ENCODE measurements at regions not wholly inside any gene's neighbourhood (a gene's known extent, or its start where the extent isn't known, plus 50 kb on each side); places are given as distances from the start of the nearest gene placed in this dataset.

DNA sequence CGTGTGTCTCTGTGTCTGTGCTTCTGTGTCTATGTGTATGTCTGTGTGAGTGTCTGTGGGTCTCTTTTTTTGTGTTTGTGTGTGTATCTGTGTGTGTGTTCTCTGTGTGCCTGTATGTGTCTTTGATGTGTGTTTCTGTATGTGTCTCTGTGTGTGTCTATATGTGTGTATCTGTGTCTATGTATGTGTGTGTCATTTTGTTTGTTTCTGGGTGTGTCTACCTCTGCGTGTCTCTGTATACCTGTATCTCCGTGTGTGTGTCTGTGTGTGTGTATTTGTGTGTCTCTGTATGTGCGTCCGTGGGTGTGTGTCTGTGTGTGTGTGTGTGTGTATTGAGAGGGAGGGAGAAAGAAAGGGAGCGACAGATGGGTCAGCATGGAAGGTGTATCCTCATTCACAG lies 106.3 kb upstream of the TRABD2B start:
- DNase-seq (no peak), ATAC-seq (ENCODE audit: low read depth) (no peak)
- Mint-ChIP-seq H3K27ac (no peak overlapping the region), H3K27me3 (no peaks in the 10 kb centered on the region), H3K4me1 (no peaks in the 10 kb centered on the region), H3K36me3 (no peaks in the 10 kb centered on the region), H3K9me3 (no peaks in the 10 kb centered on the region), H3K4me3 (no peak overlapping the region)
- POLR2A ChIA-PET: no interaction called here

GRCh38 chr1:48102766-48103165 lies 105.6 kb upstream of the TRABD2B start:
- Mint-ChIP-seq H3K4me1 (no peaks in the 10 kb centered on the region), H3K27ac (no peak overlapping the region), H3K4me3 (no peak overlapping the region), H3K9me3 (no peaks in the 10 kb centered on the region), H3K36me3 (no peaks in the 10 kb centered on the region), H3K27me3 (no peaks in the 10 kb centered on the region)
- POLR2A ChIA-PET: no interaction called here
- DNase-seq (no peak), ATAC-seq (ENCODE audit: low read depth) (no peak)

DNA sequence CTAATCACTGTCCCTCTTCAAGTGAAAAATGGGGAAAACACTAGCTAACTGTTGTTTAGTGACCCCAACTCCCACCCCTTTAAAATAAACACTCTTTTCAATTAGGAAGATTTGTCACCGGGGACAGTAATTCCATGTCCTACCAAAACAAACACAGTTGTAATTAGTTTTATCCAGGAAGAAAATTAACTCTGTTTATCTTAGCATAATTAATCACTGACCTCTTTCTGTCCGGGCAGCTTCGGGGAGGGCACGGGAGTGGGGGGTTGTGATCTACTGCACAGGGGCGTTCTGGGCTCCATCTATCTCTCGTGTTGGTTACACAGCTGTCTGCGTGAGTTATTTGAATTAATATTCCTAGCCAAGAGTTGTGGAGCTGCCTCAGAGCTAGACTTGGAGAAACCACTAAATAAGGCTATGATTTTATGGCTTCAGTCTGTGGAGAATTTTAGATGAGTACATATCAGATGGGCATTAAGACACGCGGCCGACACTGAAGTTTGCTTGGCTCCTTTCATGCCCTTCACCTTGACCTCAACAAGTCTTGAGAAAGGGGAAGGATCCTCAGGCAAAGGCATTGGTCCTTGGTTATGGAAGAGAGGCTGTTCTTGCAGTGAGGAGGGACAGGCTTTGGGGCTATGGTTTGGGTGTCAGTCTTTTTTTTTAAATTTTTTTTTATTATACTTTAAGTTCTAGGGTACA lies 102.0 kb upstream of the TRABD2B start:
- Mint-ChIP-seq H3K27ac (no peak overlapping the region), H3K4me1 (peaks cover under 1% of the 10 kb centered on the region), H3K27me3 (peaks cover 7% of the 10 kb centered on the region), H3K9me3 (no peaks in the 10 kb centered on the region), H3K4me3 (no peak overlapping the region), H3K36me3 (no peaks in the 10 kb centered on the region)
- DNase-seq (no peak), ATAC-seq (ENCODE audit: low read depth) (no peak)
- POLR2A ChIA-PET: no interaction called here

DNA sequence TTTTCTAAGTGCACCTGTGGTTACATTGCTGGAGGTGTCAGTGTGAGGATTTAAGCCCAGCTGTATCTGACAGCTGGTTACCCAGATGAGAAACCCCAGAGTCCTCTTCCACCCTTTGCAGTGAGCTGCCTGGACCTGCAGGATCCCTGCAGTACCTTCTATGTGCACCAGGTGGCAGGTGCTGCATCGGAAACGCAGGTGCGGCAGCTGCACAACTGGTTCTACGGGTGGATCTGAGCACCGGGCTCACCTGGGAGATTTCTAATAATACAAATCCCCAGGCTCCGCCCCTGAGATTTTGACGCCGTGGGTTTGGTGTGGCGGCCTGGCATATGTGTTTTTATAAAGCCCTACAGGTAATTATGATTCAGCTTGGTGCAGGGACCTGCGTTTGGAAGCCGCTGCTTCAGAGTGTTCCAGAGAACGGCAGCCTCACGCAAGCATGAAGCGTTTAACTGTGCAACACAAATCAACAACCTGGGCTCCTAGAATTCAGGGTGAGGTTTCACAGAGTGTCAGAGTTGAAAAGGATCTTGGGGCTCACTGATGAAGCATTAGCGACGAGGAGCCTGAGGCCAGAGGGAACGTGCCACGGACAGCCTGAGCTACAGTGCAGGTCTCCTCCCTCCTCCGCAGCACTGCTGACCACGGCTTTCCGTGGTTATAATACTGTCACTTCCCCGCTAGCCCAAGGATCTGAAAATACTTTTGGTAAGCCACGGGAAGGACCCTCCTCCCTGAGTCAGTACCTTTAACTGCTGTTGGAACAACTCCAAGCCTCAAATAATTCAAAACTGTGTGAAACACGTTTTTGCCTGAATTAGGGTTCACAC lies 96.7 kb upstream of the TRABD2B start:
- DNase-seq (peak; percentile 76), ATAC-seq (ENCODE audit: low read depth) (peak; percentile 90)
- H3K36me3 Mint-ChIP-seq: no peaks in the 10 kb centered on the region
- peak overlapping the region; percentile 41 for H3K4me3 Mint-ChIP-seq
- H3K27ac Mint-ChIP-seq: no peak overlapping the region
- peaks cover 6% of the 10 kb centered on the region for H3K4me1 Mint-ChIP-seq
- H3K27me3 Mint-ChIP-seq: peaks cover 26% of the 10 kb centered on the region
- H3K9me3 Mint-ChIP-seq: no peaks in the 10 kb centered on the region
- POLR2A ChIA-PET: no interaction called here

DNA sequence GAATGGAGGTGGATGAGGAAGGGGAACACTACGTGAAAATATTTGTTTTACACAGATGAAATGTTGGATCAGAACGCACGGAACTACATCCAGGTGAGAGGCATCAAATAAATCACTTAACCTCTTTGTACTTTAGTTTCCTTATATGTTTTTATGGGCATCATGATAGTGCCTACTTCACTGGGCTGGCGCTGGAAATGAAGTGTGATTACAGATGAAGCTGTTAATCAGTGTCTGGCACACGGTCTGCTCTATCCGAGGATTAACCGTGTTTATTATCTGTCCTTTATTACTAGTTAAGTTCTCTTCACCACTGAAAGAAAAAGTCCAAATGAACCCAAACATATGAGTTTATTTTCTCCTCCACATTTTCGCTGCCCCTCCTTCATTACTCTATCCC lies 96.0 kb upstream of the TRABD2B start:
- Mint-ChIP-seq H3K9me3 (no peaks in the 10 kb centered on the region), H3K36me3 (no peaks in the 10 kb centered on the region), H3K4me3 (no peak overlapping the region), H3K27ac (no peak overlapping the region), H3K27me3 (peaks cover 26% of the 10 kb centered on the region), H3K4me1 (peaks cover 6% of the 10 kb centered on the region)
- no peak for DNase-seq
- ATAC-seq (ENCODE audit: low read depth): no peak
- POLR2A ChIA-PET: no interaction called here

DNA sequence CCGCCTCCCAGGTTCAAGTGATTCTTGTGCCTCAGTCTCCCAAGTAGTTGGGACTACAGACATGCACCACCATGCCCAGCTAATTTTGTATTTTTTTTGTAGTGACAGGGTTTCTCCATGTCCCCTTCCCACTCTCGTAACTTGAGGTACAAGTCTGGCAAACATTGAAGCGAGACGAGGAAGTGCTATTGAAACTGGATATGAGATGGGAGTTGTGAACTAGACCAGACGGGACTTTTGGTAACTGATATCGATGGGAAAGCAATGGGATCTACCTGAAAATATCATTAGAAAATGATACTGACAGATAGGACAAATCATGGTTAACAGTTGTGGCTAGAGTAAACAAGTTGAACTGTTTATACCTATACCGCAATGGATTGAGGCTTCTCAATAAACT lies 95.2 kb upstream of the TRABD2B start:
- H3K27ac Mint-ChIP-seq: no peak overlapping the region
- POLR2A ChIA-PET: no interaction called here
- H3K4me3 Mint-ChIP-seq: no peak overlapping the region
- peaks cover 32% of the 10 kb centered on the region for H3K27me3 Mint-ChIP-seq
- DNase-seq: no peak
- H3K9me3 Mint-ChIP-seq: no peaks in the 10 kb centered on the region
- no peaks in the 10 kb centered on the region for H3K36me3 Mint-ChIP-seq
- H3K4me1 Mint-ChIP-seq: peaks cover 6% of the 10 kb centered on the region
- ATAC-seq (ENCODE audit: low read depth): no peak

- peaks cover 6% of the 10 kb centered on the region for H3K4me1 Mint-ChIP-seq
- no peak overlapping the region for H3K4me3 Mint-ChIP-seq
- peaks cover 27% of the 10 kb centered on the region for H3K27me3 Mint-ChIP-seq
- POLR2A ChIA-PET: no interaction called here
- no peak for DNase-seq
- no peaks in the 10 kb centered on the region for H3K9me3 Mint-ChIP-seq
- no peaks in the 10 kb centered on the region for H3K36me3 Mint-ChIP-seq
- no peak for ATAC-seq (ENCODE audit: low read depth)
- no peak overlapping the region for H3K27ac Mint-ChIP-seq
Measured at GRCh38 chr1:48089356-48089891, 92.2 kb upstream of the TRABD2B start.

GRCh38 chr1:48084826-48085225 lies 87.6 kb upstream of the TRABD2B start:
- Mint-ChIP-seq H3K4me3 (no peak overlapping the region), H3K4me1 (no peaks in the 10 kb centered on the region), H3K9me3 (no peaks in the 10 kb centered on the region), H3K27me3 (peaks cover 26% of the 10 kb centered on the region), H3K36me3 (no peaks in the 10 kb centered on the region), H3K27ac (no peak overlapping the region)
- ATAC-seq (ENCODE audit: low read depth) (no peak), DNase-seq (no peak)
- POLR2A ChIA-PET: no interaction called here

DNA sequence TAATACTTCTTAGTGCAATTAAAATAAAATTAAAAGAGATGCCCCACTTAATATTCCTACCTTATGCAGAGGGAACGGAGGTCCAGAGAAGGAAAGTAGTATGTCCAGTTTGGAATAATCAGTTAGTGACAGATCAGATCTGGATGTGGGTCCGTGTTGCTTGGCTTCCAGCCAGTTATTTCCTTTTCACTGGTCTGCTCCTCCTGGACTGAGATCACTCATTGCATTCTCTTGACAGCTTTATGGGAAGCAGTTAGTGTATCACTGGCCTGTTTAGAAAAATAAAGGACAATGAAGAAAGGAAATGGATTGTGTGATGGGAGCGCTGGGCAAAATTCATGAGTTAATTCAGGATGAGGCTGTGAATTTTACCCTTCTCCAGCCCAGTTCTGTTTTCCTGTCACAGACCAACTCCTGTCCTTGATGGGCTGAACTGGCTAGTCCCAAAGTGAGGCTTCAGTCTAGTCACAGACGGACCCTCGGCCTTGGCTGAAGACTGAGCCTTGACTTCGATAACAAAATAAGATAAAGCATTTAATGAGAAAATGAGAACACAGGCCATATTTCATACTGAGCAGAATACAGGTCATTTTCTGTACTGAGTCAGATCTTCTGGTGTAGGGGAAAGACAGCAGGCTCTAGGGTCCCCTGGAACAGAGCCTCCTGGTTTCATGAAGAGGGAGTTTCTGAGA lies 85.2 kb upstream of the TRABD2B start:
- no peaks in the 10 kb centered on the region for H3K9me3 Mint-ChIP-seq
- peaks cover 21% of the 10 kb centered on the region for H3K27me3 Mint-ChIP-seq
- H3K4me3 Mint-ChIP-seq: no peak overlapping the region
- H3K27ac Mint-ChIP-seq: no peak overlapping the region
- DNase-seq: no peak
- POLR2A ChIA-PET: no interaction called here
- no peak for ATAC-seq (ENCODE audit: low read depth)
- H3K36me3 Mint-ChIP-seq: no peaks in the 10 kb centered on the region
- no peaks in the 10 kb centered on the region for H3K4me1 Mint-ChIP-seq

GRCh38 chr1:48080331-48081255 lies 83.4 kb upstream of the TRABD2B start:
- POLR2A ChIA-PET: no interaction called here
- H3K36me3 Mint-ChIP-seq: no peaks in the 10 kb centered on the region
- H3K27ac Mint-ChIP-seq: no peak overlapping the region
- no peak for ATAC-seq (ENCODE audit: low read depth)
- no peaks in the 10 kb centered on the region for H3K4me1 Mint-ChIP-seq
- H3K9me3 Mint-ChIP-seq: no peaks in the 10 kb centered on the region
- H3K4me3 Mint-ChIP-seq: no peak overlapping the region
- peaks cover 28% of the 10 kb centered on the region for H3K27me3 Mint-ChIP-seq
- no peak for DNase-seq

- POLR2A ChIA-PET: no interaction called here
- Mint-ChIP-seq H3K36me3 (no peaks in the 10 kb centered on the region), H3K9me3 (no peaks in the 10 kb centered on the region), H3K27ac (no peak overlapping the region), H3K4me3 (no peak overlapping the region), H3K27me3 (peaks cover 28% of the 10 kb centered on the region), H3K4me1 (no peaks in the 10 kb centered on the region)
- DNase-seq (no peak), ATAC-seq (ENCODE audit: low read depth) (no peak)
Measured at GRCh38 chr1:48079096-48079495, 81.9 kb upstream of the TRABD2B start.

DNA sequence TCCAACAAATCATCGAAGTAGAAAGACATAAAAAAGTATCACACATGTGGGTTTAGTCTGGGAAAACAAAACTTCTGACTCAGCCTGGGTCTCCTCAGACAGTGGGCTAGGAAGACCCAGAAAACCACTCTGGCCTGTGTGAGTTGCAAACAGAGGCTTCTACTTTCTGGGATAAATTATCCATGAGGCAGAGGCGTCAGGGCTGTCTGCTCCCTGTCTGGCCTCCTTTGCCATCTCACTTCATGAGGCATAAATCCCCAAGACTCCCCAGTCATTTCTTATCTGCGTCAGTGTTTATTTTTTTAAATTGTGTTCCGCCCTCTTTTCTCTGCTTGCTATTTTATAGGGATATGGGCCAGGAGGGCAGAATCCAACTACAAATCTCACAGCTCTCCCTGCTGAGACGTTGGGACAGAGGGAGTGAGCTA lies 80.6 kb upstream of the TRABD2B start:
- H3K4me3 Mint-ChIP-seq: no peak overlapping the region
- no peak for ATAC-seq (ENCODE audit: low read depth)

DNA sequence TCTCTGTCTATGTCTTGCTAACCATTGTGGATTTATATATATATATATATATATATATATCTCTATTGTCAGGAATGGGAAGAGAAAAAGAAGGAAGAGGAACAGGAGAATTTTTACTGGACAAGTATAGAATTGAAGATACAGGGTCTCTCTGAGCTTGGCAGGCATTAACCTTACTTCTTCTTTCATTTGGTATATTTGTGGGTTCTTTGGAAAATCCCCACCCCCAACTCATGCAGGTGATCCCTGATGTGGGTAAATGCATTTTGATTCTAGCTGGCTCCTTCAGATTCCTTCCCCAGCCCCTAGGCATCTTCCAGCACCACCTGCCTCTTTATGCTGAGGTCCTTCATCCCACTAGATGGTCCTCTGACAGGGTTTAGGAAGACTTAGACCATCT lies 78.8 kb upstream of the TRABD2B start:
- no peak overlapping the region for H3K4me3 Mint-ChIP-seq
- no peak for ATAC-seq (ENCODE audit: low read depth)
- POLR2A ChIA-PET: no interaction called here

More for the DNA sequence above, 80.6 kb upstream of the TRABD2B start:
- Mint-ChIP-seq H3K27me3 (peaks cover 22% of the 10 kb centered on the region), H3K9me3 (no peaks in the 10 kb centered on the region), H3K36me3 (no peaks in the 10 kb centered on the region), H3K27ac (no peak overlapping the region), H3K4me1 (no peaks in the 10 kb centered on the region)
- DNase-seq: no peak
- POLR2A ChIA-PET: no interaction called here

More for the DNA sequence above, 78.8 kb upstream of the TRABD2B start:
- no peaks in the 10 kb centered on the region for H3K36me3 Mint-ChIP-seq
- no peaks in the 10 kb centered on the region for H3K9me3 Mint-ChIP-seq
- no peaks in the 10 kb centered on the region for H3K4me1 Mint-ChIP-seq
- H3K27ac Mint-ChIP-seq: no peak overlapping the region
- peaks cover 18% of the 10 kb centered on the region for H3K27me3 Mint-ChIP-seq
- no peak for DNase-seq

All from activated naive CD8-positive, alpha-beta T cell treated with anti-CD3 and anti-CD28 coated beads, Interleukin-2, amount 10 ng/mL, durations not matched to agents 7 days and 5 days (primary cell).